HG03097 (cell line): ENCODE measurements at regions not wholly inside any gene's neighbourhood (a gene's known extent, or its start where the extent isn't known, plus 50 kb on each side); places are given as distances from the start of the nearest gene placed in this dataset.

Experiments
- ATAC-seq: cut with Tn5 transposase; IDR thresholded peaks from one replicate; pipeline ENCODE4 v1.9.1; 2021; ENCODE audit not compliant: unreplicated experiment, low FRiP score

DNA sequence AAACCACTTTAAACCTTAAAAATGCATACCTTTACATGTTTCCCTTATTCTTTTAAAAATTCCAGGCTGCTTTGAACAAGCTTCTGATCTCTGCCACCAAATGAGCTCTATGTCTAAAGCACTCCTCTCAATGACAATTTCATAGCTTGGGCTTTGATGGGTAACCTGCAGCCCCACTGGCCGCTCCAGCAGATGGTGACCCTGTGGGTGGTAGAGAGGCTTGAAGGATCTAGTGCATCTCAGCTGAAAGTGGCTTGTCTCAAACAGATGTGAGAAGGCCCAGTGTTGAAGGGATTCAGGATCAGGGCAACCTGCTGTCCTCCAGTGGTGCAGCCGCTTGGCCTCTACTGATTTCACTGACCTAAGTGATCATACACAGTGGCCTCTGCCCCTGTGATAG lies 84.7 kb upstream of the IRF2BP2 start:
- ATAC-seq, result no peak

DNA sequence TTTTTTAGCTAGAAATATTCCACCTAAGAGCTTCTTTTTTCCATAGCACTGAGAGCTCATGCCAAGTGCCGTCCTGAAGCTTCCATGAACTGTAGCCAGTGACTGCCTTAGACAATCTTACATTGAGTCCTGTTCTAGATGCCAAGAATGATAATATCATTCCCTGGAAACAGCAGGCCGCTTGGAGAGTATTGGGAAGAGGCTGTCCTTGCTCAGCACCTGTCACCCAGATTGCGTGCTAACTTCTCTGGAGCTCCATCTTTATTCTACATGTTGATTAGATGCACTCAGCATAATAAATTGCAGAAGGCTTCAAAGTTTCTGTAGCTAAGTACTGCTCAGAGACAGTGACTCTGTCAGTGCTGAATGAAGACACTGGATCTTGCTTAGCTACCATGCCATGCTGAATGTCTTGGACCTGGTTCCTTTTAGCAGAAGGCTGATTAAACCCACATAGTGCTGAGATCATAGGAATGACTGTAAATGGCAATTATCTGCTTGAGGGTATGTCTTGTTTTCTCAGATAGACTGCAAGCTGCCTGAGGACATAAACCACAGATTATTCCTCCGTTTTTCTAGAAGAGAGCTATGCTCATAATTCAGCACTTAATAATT lies 83.1 kb upstream of the IRF2BP2 start:
- ATAC-seq, result no peak

DNA sequence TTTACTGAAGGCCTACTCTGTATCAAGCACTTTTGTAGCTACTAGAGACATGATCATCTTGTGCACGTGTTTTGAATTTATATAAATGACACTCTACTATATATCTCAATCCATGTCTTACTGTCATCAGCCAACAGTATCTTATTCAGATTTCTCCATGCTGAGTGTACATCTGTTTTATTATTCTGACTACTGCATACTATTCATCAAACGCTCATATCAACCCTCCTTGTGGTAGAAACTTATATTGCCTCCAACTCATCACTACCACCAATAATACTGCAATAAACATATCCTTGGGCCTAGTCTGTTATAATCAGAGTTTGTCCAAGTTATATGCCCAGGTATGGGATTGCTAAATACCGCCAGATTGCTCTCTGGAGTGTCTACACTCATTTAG lies 81.6 kb upstream of the IRF2BP2 start:
- ATAC-seq, result no peak

DNA sequence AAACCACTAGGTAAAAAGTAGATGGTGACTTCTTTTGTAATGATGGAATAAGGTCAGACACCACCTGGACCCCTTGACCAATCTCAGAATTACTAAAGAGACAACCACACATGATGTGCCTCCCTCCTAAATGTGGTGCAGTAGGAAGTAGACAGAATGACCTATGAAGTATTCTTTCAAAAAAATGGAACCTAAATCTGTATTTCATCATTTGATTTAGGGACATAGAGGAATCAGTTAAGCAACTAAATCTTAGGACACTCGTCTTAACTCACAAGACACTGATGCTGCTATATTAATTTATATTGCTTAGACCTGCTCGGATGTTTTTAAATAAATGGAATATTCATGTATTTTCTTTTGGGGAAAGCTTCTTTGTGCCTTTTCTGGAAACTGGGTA lies 80.9 kb upstream of the IRF2BP2 start:
- ATAC-seq, result no peak

DNA sequence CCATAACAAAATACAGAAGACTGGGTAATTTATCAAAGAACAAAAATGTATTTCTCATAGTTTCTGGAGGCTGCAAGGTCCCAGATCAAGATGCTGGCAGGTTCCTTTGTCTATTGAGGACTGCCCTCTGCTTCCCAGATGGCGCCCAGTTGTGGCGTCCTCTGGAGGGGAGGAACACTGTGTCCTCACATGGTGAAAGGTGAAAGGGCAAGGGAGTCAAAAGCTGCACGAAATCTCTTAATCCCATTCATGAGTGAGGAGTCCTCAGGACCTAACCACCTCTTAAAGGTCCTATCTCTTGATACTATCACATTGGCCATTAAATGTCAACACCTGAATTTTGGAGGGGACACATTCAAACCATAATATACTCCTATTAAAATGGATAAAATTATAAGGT lies 79.3 kb upstream of the IRF2BP2 start:
- no peak for ATAC-seq

DNA sequence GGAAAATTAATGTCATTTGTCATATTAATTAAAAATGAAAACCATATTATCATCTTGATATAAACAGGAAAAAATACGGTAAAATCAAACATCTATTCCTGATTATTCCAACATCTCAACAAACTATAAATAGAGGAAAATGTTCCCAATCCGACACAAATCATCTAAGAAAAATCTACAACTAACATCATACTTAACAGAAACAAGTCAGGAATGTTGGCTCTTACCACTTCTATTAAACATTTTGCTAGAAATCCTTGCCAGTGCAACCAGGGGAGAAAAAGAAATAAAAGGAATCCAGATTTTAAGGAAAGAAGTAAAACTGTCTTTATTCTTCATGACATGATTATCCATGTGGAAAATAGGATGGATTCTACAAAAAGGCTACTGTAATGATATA lies 77.0 kb upstream of the IRF2BP2 start:
- no peak for ATAC-seq

DNA sequence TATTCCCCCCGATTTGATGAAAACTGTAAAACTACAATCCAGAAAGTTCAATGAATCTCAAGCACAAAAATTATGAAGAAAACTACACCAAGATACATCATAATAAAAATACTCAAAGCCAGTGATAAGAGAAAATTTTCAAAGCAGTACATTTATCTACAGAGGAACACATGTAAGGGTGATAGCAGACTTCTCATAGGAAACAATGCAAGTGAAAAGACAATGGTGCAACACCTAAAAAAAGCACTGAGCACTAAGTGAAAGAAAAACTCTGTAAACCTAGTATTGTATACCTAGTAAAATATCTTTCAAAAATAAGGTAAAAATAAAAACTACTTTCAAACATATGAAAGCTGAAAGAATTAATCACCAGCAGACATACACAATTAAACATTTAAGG lies 76.1 kb upstream of the IRF2BP2 start:
- ATAC-seq, result no peak

DNA sequence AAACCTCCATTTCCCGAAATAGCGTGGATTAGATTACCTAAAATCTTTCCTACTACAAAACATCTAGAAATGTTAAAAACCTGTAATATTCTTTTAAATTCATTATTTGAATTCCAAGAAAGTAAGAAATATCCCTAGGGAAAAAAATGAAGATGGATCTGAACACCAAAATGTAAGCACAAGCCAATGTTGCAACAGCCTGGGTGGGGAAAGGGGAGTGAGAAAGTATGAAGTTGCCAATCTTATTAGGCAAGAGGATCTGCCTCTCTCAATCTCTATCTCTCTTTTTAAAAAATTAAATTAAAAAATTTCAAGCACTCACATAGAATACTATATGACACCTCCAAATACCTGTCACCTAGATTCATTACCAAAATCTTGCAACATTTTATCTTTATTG lies 74.9 kb upstream of the IRF2BP2 start:
- no peak for ATAC-seq

DNA sequence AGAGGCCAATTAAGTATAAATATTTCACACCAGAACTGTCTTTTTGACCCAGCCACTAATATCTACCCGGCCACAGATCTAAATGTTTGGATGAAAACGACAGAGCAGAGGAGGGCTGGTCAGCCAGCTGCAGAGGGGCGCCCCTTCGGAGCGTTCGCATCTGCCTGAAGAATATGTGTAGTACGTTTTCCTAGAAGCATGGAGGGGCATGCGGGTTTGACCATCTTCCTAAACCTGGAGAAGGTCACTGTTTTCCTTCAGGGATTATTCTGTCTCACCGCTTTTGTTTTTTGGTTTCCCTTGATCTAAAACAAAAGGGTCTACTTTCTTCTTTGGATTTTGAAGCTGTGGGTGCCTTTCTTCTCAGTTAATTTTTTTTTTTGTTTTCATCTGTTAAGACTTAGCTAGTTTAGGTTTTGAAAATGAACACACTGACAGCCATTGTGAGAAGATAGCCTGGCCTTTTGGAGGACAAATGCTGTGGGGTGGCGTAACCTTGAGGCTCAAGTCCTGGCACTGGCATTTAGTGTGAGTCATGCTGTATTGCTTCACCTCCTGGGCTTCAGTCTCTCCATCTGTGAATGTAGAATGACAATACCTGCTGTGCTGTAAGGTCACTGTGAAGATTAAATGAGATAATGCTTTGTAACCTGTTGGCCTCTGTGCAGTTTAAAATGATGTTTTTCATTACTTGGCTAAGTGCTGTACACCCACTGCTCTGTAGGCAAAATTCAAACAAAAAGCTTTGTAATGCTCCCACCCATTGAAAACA lies 74.1 kb upstream of the IRF2BP2 start:
- ATAC-seq, result no peak

DNA sequence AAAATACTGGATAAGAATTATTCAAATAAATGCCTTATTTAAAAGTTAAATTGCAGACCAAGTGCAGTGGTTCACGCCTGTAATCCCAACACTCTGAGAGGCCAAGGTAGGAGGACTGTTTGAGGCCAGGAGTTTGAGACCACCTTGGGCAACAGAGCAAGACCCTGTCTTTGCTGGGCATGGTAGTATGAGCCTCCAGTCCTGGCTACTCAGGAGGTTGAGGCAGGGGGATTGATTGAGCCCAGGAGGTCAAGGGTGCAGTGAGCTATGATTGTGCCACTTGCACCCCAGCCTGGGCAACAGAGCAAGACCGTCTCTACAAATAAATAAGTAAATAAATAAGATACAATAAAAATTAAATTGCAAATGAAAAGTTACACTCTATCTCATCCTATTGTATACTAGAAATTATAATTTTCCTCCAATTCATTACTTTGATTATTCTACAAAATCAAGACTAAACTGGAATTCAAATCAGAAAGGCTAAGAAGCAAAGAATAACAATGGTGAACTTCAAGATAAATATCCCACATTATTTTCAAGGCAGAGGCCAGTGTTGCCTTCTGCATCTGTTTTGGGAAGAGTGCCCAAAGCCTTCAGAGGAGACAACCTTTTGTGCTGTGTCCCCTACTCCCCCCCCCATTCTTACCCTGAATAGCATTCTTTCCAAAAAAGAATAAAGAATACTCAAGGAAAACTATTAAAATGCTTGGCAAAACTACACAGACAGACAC lies 73.3 kb upstream of the IRF2BP2 start:
- ATAC-seq, result no peak

DNA sequence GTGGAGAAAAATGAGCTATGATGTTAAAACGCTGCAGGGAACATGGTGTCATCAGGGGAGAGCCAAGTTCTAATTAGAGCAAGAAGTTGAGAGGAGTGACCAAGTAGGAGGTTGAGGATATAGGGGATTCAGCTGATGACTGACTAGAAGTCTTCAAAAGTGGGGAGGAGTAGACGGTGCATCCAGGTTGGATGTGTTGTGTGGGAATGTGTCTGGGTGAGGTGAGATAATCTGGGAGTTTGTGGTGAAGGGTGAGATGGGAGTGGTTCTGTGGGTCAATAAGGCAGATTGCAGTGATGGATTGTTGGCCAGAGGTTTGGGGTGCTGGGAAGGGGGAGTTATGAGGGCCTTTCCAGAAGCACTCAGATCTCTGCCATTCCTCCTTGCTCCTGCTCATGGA lies 72.0 kb upstream of the IRF2BP2 start:
- ATAC-seq, result no peak

DNA sequence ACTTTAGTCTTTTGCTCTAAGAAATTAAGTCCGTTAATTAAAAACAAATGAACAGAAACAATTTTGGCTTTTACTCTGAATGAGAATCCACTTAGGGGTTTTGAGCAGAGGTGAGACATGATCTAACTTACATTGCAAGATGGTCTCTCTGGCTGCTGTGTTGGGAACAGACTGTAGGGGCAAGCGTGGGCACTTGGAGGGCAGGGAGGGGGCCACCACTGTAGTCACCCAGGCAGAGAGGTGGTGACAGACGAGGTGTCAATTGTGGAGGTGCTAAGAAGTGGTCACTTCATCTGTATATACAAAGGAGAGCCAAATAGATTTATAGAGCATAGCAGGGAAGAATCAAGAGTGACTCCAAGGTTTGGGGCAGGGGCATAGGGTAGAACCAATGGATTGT lies 71.1 kb upstream of the IRF2BP2 start:
- no peak for ATAC-seq

DNA sequence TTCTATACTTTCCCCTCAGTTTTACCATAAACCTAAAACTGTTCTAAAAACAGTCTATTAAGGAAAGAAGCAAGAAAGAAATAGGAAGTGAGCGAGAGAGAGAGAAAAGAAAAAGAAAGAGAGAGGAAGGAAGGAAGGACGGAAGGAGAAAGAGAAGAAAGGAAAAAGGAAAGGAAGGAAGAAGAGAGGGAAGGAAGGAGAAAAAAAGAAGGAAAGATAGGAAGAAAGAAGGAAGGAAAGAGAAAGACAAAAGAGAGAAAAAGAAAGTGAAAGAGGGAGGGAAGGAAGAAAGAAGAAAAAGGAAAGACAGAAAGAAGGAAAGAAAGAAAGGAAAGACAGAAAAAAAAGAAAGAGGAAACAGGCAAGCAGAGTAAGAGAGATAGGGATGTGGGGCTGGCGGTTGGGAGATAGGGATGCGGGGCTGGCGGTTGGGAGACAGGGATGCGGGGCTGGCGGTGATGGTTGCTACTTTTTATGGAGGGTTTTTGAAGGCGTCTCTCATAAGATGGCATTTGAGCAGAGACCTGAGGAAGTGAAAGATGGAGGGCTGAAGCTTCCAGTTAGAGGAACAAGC lies 70.4 kb upstream of the IRF2BP2 start:
- ATAC-seq, result no peak

DNA sequence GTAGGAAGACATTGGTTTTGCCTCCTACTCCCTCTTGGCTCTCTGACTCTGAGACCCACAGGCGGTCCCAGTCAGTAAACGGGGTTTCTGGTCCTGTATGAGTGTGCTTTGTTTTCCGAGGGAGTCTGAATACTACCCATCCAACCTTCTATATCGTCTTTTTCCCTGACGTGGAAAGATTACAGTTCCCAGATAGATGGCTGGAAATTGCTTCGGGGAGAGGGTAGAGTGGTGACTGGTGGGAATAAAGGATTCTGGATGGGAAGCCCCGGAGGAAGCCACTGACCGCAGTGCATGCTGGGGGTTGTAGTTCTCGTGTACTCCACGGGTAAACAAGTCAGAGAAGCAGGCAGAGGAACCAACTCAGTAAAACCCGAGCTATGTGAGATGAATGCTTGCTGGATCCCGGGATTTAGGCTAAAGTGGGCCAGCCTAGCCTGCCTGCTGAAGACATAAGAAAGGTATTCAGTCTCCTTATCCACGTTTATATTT lies 66.2 kb upstream of the IRF2BP2 start:
- ATAC-seq, result no peak

DNA sequence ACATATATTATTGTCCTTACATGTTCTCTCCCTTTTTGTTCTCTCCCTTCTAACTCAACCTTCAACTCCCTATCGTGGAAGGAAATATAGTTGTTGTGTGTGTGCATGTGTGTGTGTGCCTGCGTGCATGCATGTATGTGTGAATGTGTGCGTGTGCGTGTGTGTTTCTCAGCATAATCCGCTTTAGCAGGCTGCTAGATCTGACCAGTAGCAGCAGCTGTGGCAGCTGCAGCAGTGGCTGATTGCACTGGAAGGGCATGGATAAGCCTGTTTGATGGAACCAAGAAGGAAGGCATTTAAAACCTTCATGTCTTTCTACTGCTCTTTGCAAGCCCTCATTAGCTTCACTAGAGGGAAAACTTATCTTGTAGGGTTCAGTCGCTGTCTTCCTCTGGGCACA lies 65.6 kb upstream of the IRF2BP2 start:
- ATAC-seq, result no peak

DNA sequence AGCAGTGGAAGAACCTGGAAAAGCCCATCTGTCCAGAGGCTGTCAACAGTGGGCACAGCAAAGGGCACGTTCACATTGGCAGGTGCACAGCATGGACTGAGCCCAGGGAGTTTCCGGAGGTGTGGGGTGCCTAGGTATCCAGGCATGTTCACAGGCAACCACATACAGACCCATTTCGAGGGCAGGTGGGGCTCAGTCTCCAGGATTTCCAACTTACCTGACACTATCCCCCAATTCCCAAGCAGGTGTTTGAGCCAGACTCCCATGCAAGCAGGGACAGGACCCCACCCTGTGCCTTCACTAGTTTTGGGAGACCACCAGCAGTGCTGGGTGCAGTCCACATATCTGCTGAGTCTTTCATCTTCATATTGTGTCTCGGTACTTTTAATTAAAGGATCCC lies 65.0 kb upstream of the IRF2BP2 start:
- no peak for ATAC-seq

DNA sequence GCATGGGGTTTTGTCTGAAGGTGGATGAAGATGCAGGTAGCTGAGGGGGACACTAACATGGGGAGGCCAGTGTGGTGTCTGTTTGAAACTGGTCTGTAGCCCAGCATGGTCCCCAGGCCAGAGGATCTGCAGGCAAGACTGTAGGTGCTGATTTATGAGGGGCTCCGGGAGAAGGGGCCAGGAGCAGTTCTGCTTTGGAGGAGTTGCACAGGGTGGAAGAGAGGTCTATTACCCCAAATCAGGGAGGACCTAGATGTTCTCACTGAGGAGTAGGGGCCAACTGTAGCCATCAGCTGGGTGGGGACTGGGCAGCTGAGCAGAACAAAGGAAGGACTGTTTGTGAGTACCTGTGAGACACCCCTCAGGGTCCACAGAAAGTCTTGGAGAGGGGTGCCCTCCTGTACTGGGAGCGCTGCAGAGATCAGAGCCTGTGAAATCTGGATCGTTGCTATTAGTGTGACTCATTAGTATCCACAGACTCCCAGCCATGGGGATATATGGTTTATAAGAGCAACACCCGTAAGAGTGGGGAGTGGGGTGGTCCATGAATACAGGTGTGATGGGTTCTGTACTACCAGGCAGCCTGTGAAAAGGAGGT lies 64.3 kb upstream of the IRF2BP2 start:
- no peak for ATAC-seq

DNA sequence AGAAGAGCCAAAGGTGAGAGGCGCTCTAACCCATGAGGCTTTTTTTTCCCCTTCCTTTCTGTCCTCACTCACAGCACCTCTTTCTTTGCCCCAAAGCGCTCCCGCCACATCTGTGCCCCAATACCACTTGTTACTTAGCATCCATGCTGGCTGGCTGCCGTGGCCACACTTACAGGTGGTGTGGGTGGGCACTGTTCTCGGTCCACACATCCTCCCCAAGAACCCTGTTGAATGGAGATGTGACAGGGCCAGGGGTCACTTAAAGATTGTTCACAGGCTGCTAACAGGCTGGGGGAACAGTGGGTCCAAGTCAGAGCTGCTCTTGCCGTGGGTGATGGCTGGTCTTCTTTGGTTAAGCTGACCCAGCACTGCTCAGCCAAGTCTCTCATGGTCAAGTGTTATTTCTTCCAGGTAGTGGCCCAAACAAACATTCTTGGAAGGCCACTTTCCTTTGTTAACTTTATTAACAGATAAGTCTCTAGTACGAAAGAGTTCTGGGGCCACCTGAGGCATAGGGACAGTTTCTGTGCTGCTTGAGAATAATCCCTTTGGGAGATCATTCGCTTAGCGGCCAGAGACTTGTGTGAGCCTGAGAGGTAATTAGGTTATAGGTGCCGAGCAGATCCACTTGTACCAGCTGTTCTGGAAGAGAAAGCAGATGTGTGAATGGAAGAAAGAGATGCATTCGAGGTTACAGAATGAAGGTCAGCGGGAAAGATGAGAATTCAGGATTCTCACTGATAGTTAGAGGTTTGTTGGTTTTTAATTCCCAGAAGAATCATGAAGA lies 62.6 kb upstream of the IRF2BP2 start:
- no peak for ATAC-seq

DNA sequence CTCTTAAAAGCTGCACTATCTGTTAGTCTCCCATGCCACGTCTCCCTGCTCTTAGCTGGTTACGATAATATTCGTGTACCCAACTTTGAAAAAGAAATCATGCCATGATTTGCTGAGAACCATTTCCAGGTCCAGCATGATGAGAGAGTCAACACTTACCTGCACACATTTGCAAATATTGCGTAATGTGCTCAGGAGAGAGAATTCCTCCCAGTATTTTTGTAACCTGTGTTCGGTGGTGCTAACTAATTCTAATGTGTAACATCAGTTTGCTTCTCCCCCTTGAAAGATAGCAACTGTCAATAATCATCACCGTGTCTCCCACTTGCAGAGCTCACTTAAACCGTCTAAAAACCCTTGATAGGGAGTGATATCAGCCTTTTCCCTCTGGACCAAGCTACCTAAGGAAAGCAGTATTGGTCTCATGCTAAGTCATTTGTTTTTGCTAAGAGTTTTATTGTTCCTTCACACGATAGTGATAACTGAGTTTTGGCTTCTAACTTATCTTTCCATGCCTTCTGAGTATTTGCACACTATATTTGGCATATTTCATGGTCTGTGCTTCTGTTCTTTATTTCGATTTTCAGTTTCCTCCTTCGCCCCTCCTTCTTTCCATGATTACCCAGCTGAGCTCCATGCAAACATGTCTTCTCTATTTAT lies 61.1 kb upstream of the IRF2BP2 start:
- no peak for ATAC-seq

DNA sequence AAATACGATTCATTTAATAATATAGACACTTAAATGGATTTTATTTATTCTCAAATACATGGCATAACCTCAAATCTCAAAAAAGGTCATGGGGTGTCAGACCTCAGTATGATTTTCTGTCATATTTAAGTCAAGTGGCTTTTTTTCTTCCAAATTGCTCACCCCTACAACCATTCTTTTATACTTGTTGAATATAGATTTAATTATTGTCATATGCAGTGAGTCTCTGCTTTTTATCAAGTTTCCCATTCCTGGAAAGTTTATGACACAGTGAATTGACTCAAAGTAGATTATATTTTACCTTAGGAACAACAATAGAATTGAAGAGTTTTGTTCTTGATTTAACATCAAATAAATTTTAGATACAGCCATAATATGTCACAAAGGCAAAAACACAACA lies 59.5 kb upstream of the IRF2BP2 start:
- ATAC-seq, result no peak
